K562 (cell line): ENCODE measurements at regions not wholly inside any gene's neighbourhood (a gene's known extent, or its start where the extent isn't known, plus 50 kb on each side); places are given as distances from the start of the nearest gene placed in this dataset.

Experiments
- ATAC-seq: fragments of 200-7000 bp; cut with Tn5 transposase; 3 replicates; pipeline ENCODE4 v1.9.1; 2020; ENCODE audit warnings: moderate library complexity
- BruUV-seq: library from RNA; stranded (reverse); fragments of 400-500 nt; replicated peaks from 2 replicates; lab custom pipeline; 2021; lab: Mats Ljungman, UMichigan
- CTCF ChIA-PET: fragments of 300-600 bp; formaldehyde crosslinking; extraction: SDS; loops from one replicate; lab custom pipeline; 2021; ENCODE audit warnings: low intra/inter-chr PET ratio; lab: Yijun Ruan, JAX
- POLR2A ChIA-PET: fragments of 300-600, 350-650 bp; sonication (Branson Sonifier 250); formaldehyde crosslinking; extraction: SDS; loops from one replicate; lab custom pipeline; 2021; ENCODE audit warnings: antibody characterized with exemption, inconsistent platforms; lab: Yijun Ruan, JAX
- DNase-seq, 4 experiments: peaks; one replicate each; pipeline versions ENCODE4 v3.0.0 to v3.0.0-alpha.2; 2011 to 2018; ENCODE audit warnings: low spot score in 3 of 4, mixed read lengths in 3 of 4; ENCODE audit errors: extremely low read depth in 1 of 4
- FAIRE-seq: peaks from 2 replicates; lab custom pipeline; 2011; peaks lifted over from hg19 to GRCh38; lab: Jason Lieb, UNC
- H2AFZ ChIP-seq: 2 replicates; pipeline ENCODE4 v1.6.0; 2011; ENCODE audit warnings: low read depth, low read length, control low read depth, inconsistent platforms
- H3K27ac ChIP-seq: fragments of 200-600 bp; 3 replicates; pipeline ENCODE4 v1.8.0; 2011; ENCODE audit warnings: low read depth, mild to moderate bottlenecking, control low read depth, inconsistent platforms, low read length, moderate library complexity, mixed read lengths; ENCODE audit errors: extremely low read depth
- H3K27me3 ChIP-seq, 2 experiments: fragments of 300-600 bp in 1 of 2; 2 replicates in 1 of 2; 3 replicates in 1 of 2; pipeline versions ENCODE4 v1.6.0 to v1.8.0; 2011; ENCODE audit warnings: inconsistent platforms in 2 of 2, low read length in 2 of 2, mild to moderate bottlenecking in 1 of 2, mixed read lengths in 1 of 2, moderate library complexity in 1 of 2; ENCODE audit not compliant: control insufficient read depth in 2 of 2, insufficient read depth in 2 of 2
- H3K36me3 ChIP-seq: fragments of 300-600 bp; 3 replicates; pipeline ENCODE4 v1.8.0; 2011; ENCODE audit warnings: mild to moderate bottlenecking, low read length, inconsistent platforms; ENCODE audit not compliant: control insufficient read depth, insufficient read depth
- H3K4me1 ChIP-seq, 2 experiments: fragments of 200-600 bp in 1 of 2; replicated peaks in 1 of 2; 2 replicates in 1 of 2; 3 replicates in 1 of 2; pipeline versions ENCODE4 v1.5.1 to v1.8.0; 2011; ENCODE audit warnings: inconsistent platforms in 2 of 2, low read length in 2 of 2, mild to moderate bottlenecking in 1 of 2, mixed read lengths in 1 of 2, moderate library complexity in 1 of 2; ENCODE audit not compliant: control insufficient read depth in 2 of 2, insufficient read depth in 2 of 2
- H3K4me2 ChIP-seq: 2 replicates; pipeline ENCODE4 v1.6.1; 2011; ENCODE audit warnings: low read length, control low read depth, inconsistent platforms, mixed read lengths; ENCODE audit not compliant: insufficient read depth
- H3K4me3 ChIP-seq: fragments of 200-600 bp; sonication (generic), shearing (Covaris generic); 2 replicates; pipeline ENCODE4 v1.5.1; 2016; ENCODE audit warnings: control low read depth, inconsistent platforms
- H3K79me2 ChIP-seq: fragments of 200-600 bp; 3 replicates; pipeline ENCODE4 v1.8.0; 2011; ENCODE audit warnings: low read length, inconsistent platforms; ENCODE audit not compliant: control insufficient read depth, insufficient read depth
- H3K9ac ChIP-seq, 2 experiments: 2 replicates each; pipeline versions ENCODE4 v1.6.0 to v1.6.1; 2011; ENCODE audit warnings: low read depth in 2 of 2, low read length in 2 of 2, control low read depth in 1 of 2, inconsistent platforms in 1 of 2, mild to moderate bottlenecking in 1 of 2, mixed read lengths in 1 of 2; ENCODE audit not compliant: insufficient read depth in 1 of 2
- H3K9me1 ChIP-seq: one replicate; pipeline ENCODE4 v1.6.0; 2011; ENCODE audit warnings: inconsistent platforms, mild to moderate bottlenecking, low read length, moderate library complexity; ENCODE audit not compliant: control insufficient read depth, insufficient read depth
- H3K9me3 ChIP-seq: replicated peaks from 2 replicates; pipeline ENCODE4 v1.5.1; 2011; ENCODE audit warnings: low read depth, low read length, inconsistent platforms; ENCODE audit not compliant: control insufficient read depth, insufficient read depth
- H4K20me1 ChIP-seq: replicated peaks from 2 replicates; pipeline ENCODE4 v1.6.1; 2011; ENCODE audit warnings: low read length, inconsistent platforms, mixed read lengths; ENCODE audit not compliant: control insufficient read depth, insufficient read depth
- C11orf30 ChIP-seq: fragments of 450-650 bp; IDR thresholded peaks from 2 replicates; pipeline ENCODE4 v1.6.1; 2016; ENCODE audit warnings: low read depth, mild to moderate bottlenecking
- CBX5 ChIP-seq: IDR thresholded peaks from 2 replicates; pipeline ENCODE4 v1.6.1; 2014; ENCODE audit warnings: low read depth, borderline replicate concordance
- DDX20 ChIP-seq: fragments of 450-650 bp; IDR thresholded peaks from 2 replicates; pipeline ENCODE4 v1.6.1; 2016; ENCODE audit warnings: missing genetic modification characterization, low read depth, mild to moderate bottlenecking, missing compliant biosample characterization, moderate library complexity
- DMBX1 ChIP-seq: fragments of 250-450 bp; sonication (Bioruptor Pico); IDR thresholded peaks from 2 replicates; pipeline ENCODE4 v1.8.0; 2022; ENCODE audit warnings: inconsistent platforms, mild to moderate bottlenecking, moderate library complexity, borderline replicate concordance
- GTF2E2 ChIP-seq: fragments of 200-800 bp; sonication (Bioruptor generic); IDR thresholded peaks from 2 replicates; pipeline ENCODE4 v1.6.1; 2016; ENCODE audit warnings: missing genetic modification characterization, missing compliant biosample characterization
- KLF6 ChIP-seq: fragments of 250-450 bp; sonication (Bioruptor Pico); IDR thresholded peaks from 2 replicates; pipeline ENCODE4 v1.4.0; 2020; ENCODE audit warnings: mild to moderate bottlenecking, moderate library complexity, borderline replicate concordance
- MTF1 ChIP-seq: fragments of 250-450 bp; sonication (Bioruptor Pico); IDR thresholded peaks from 2 replicates; pipeline ENCODE4 v1.9.0; 2021; ENCODE audit warnings: moderate library complexity, mild to moderate bottlenecking, inconsistent platforms, borderline replicate concordance
- NR2C1 ChIP-seq, 2 experiments: fragments of 450-650 bp; IDR thresholded peaks; 2 replicates each; pipeline ENCODE4 v1.6.1; 2017; ENCODE audit warnings: mild to moderate bottlenecking in 2 of 2, antibody characterized with exemption in 1 of 2, inconsistent platforms in 1 of 2, missing compliant biosample characterization in 1 of 2, missing genetic modification characterization in 1 of 2
- NR2C2 ChIP-seq, 2 experiments: fragments of 200-800 bp in 1 of 2; sonication (Bioruptor generic) in 1 of 2; sonication (generic) in 1 of 2; formaldehyde crosslinking in 1 of 2; IDR thresholded peaks; 2 replicates each; pipeline versions ENCODE4 v1.6.1 to v1.8.0; 2016 to 2022; ENCODE audit warnings: mild to moderate bottlenecking in 1 of 2, missing compliant biosample characterization in 1 of 2, missing genetic modification characterization in 1 of 2, missing genetic modification reagents in 1 of 2
- PATZ1 ChIP-seq: fragments of 250-450 bp; sonication (Bioruptor Pico); IDR thresholded peaks from 2 replicates; pipeline ENCODE4 v1.5.0; 2020; ENCODE audit warnings: mild to moderate bottlenecking, borderline replicate concordance
- PHF21A ChIP-seq: fragments of 450-650 bp; IDR thresholded peaks from 2 replicates; pipeline ENCODE4 v1.6.1; 2017; ENCODE audit warnings: low read depth, borderline replicate concordance
- PTTG1 ChIP-seq: fragments of 450-650 bp; IDR thresholded peaks from 2 replicates; pipeline ENCODE4 v1.6.1; 2016; ENCODE audit warnings: low read depth, mild to moderate bottlenecking, missing genetic modification characterization, missing compliant biosample characterization
- RBFOX2 ChIP-seq: fragments of 200-400 bp; formaldehyde crosslinking; IDR thresholded peaks from 2 replicates; pipeline ENCODE4 v1.6.1; 2017; ENCODE audit warnings: low read depth, mild to moderate bottlenecking, low read length, moderate library complexity
- SMAD3 ChIP-seq: fragments of 450-650 bp; formaldehyde crosslinking; conservative IDR thresholded peaks from 2 replicates; pipeline ENCODE4 v1.4.0; 2020; ENCODE audit warnings: mild to moderate bottlenecking
- SMAD4 ChIP-seq: fragments of 250-450 bp; sonication (Bioruptor Pico); conservative IDR thresholded peaks from 2 replicates; pipeline ENCODE4 v1.8.0; 2021; ENCODE audit warnings: inconsistent platforms, mild to moderate bottlenecking, moderate library complexity
- ZFX ChIP-seq: sonication (generic); formaldehyde crosslinking; IDR thresholded peaks from 2 replicates; pipeline ENCODE4 v1.8.0; 2022; ENCODE audit warnings: mild to moderate bottlenecking, missing genetic modification reagents, moderate library complexity
- ZNF239 ChIP-seq: fragments of 250-450 bp; sonication (Bioruptor Pico); IDR thresholded peaks from 2 replicates; pipeline ENCODE4 v1.4.0; 2020; ENCODE audit warnings: mild to moderate bottlenecking
- ZNF644 ChIP-seq: fragments of 200-800 bp; sonication (Bioruptor generic); IDR thresholded peaks from 2 replicates; pipeline ENCODE4 v1.6.1; 2016; ENCODE audit warnings: low read depth, missing genetic modification characterization, missing compliant biosample characterization
- WGBS: fragments of 100-300 bp; shearing (Covaris generic); methylation state at CpG from one replicate; pipeline ENCODE4 v1.1.6; 2016; ENCODE audit warnings: low coverage, mixed read lengths; ENCODE audit not compliant: insufficient coverage; ENCODE audit errors: missing lambda C conversion rate; 5-methylcytosine and 5-hydroxymethylcytosine counted together
- in situ Hi-C: fragments of 300-500 bp; cut with MboI; formaldehyde crosslinking; loops from 4 replicates; pipeline ENCODE4 v1.15.0; 2018; ENCODE audit warnings: inconsistent platforms, mixed read lengths
- intact Hi-C: fragments of 100-400 bp; cut with micrococcal nuclease; formaldehyde crosslinking; loops from 2 replicates; pipeline ENCODE4 v1.14.2; 2022
- TF ChIP-seq, protein P1 (sequence below), 2 experiments: fragments of 450-650 bp; conservative IDR thresholded peaks; 2 replicates each; pipeline ENCODE4 v1.6.1; 2017; ENCODE audit warnings: mild to moderate bottlenecking in 2 of 2, moderate library complexity in 2 of 2

- H2AFZ ChIP-seq: peak overlapping the region; percentile 79
- no peak overlapping the region for H3K4me2 ChIP-seq
- ChIA-PET CTCF (interaction anchor here (0.6 kb wide), 1 partner anchor 417 kb away, joined by 3 read pairs; no protein-coding TSS in a partner anchor), POLR2A (interaction anchor here (1.5 to 4.3 kb wide), 2 partner anchors 12 to 16 kb away, joined by 3 to 17 read pairs; no protein-coding TSS in a partner anchor)
- H3K9me3 ChIP-seq: no peaks in the 10 kb centered on the region
- DNase-seq (no peak), FAIRE-seq (no peak), ATAC-seq (no peak)
- no peak overlapping the region for H3K4me3 ChIP-seq
- BruUV-seq: no TSS peak
- H3K27ac ChIP-seq: peak overlapping the region; percentile 65; the same call in 1 of the 3 replicates
- H3K27me3 ChIP-seq: no peaks in the 10 kb centered on the region
- no peaks in the 10 kb centered on the region for H3K9me1 ChIP-seq
- 37% methylated on average over 3 of the region's 3 CpGs for WGBS
- H3K4me1 ChIP-seq: peaks cover 33 to 89% of the 10 kb centered on the region in 2 experiments
- H3K9ac ChIP-seq: peak overlapping the region in 1 of 2 experiments; percentile 65; a peak in 2 of 4 replicates
- no peaks in the 10 kb centered on the region for H3K36me3 ChIP-seq
- H3K79me2 ChIP-seq: peaks cover 58% of the 10 kb centered on the region
- in situ Hi-C loops (loop anchor here (25.0 kb wide), 1 partner anchor 322 kb away; the partner anchor contains the start of gene STXBP5), intact Hi-C loops (no loop called here)
- no peaks in the 10 kb centered on the region for H4K20me1 ChIP-seq
- TF ChIP-seq NR2C1 (IDR thresholded peaks at IDR 0.05) (peak; percentile 77), NR2C1 (tag; IDR thresholded peaks at IDR 0.05) (peak; percentile 70), DMBX1 (CRISPR knock-in tag) (peak; percentile 72; the same call in 1 of the 2 replicates), CBX5 (no peak), DDX20 (tag) (peak; percentile 71; the same call in 1 of the 2 replicates), PTTG1 (0 out of 2 replicates have a peak, but pooled peaks have one; percentile 32), PHF21A (no peak), SMAD3 (peak; percentile 46; the same call in 1 of the 2 replicates), RBFOX2 (no peak), ZFX (CRISPR knock-in tag) (0 out of 2 replicates have a peak, but pooled peaks have one; percentile 29), ZNF644 (tag) (no peak), SMAD4 (CRISPR knock-in tag) (no peak), NR2C2 (CRISPR knock-in tag; IDR thresholded peaks at IDR 0.05) (no peak), NR2C2 (tag; IDR thresholded peaks at IDR 0.05) (peak; percentile 56; the same call in 1 of the 2 replicates), PATZ1 (CRISPR knock-in tag) (peak; percentile 52; the same call in 1 of the 2 replicates), ZNF239 (CRISPR knock-in tag) (no peak), KLF6 (0 out of 2 replicates have a peak, but pooled peaks have one; percentile 6), MTF1 (CRISPR knock-in tag) (no peak), C11orf30 (no peak), GTF2E2 (tag) (peak; percentile 47; the same call in 1 of the 2 replicates)
- TF ChIP-seq, protein P1, sequence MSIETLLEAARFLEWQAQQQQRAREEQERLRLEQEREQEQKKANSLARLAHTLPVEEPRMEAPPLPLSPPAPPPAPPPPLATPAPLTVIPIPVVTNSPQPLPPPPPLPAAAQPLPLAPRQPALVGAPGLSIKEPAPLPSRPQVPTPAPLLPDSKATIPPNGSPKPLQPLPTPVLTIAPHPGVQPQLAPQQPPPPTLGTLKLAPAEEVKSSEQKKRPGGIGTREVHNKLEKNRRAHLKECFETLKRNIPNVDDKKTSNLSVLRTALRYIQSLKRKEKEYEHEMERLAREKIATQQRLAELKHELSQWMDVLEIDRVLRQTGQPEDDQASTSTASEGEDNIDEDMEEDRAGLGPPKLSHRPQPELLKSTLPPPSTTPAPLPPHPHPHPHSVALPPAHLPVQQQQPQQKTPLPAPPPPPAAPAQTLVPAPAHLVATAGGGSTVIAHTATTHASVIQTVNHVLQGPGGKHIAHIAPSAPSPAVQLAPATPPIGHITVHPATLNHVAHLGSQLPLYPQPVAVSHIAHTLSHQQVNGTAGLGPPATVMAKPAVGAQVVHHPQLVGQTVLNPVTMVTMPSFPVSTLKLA (conservative IDR thresholded peaks at IDR 0.05): 0 out of 4 replicates have a peak, but pooled peaks of 1 of the 2 experiments have one; percentile 14
These were observed 291.4 kb downstream of the ADGB start for GRCh38 chr6:146890172-146890571.
